ENCODE measurements at regions not wholly inside any gene's neighbourhood (a gene's known extent, or its start where the extent isn't known, plus 50 kb on each side); places are given as distances from the start of the nearest gene placed in this dataset.
"Not testable (repeated sequence)": the region's sequence is repeated elsewhere in the genome, so short reads cannot be mapped to it uniquely, and the experiment has no call there.

GRCh38 chr11:130526846-130527245 lies 78.4 kb downstream of the ADAMTS15 start:
- no peaks in the 10 kb centered on the region for H3K9me3 Mint-ChIP-seq

GRCh38 chr11:130527636-130528297 lies 79.3 kb downstream of the ADAMTS15 start:
- H3K27me3 Mint-ChIP-seq, result no peaks in the 10 kb centered on the region
- H3K4me3 Mint-ChIP-seq, result no peak overlapping the region
- H3K4me1 Mint-ChIP-seq, result no peaks in the 10 kb centered on the region
- H3K27ac Mint-ChIP-seq, result no peak overlapping the region
- H3K9me3 Mint-ChIP-seq, result no peaks in the 10 kb centered on the region
- no peak for ATAC-seq
- no peak for DNase-seq

More at GRCh38 chr11:130526846-130527245, 78.4 kb downstream of the ADAMTS15 start:
- Mint-ChIP-seq H3K27me3 (no peaks in the 10 kb centered on the region), H3K4me3 (no peak overlapping the region), H3K27ac (no peak overlapping the region), H3K4me1 (no peaks in the 10 kb centered on the region)
- DNase-seq, result no peak
- ATAC-seq, result no peak

GRCh38 chr11:130528298-130529261 lies 80.1 kb downstream of the ADAMTS15 start:
- no peak for DNase-seq
- H3K4me3 Mint-ChIP-seq, result no peak overlapping the region
- no peaks in the 10 kb centered on the region for H3K9me3 Mint-ChIP-seq

DNA sequence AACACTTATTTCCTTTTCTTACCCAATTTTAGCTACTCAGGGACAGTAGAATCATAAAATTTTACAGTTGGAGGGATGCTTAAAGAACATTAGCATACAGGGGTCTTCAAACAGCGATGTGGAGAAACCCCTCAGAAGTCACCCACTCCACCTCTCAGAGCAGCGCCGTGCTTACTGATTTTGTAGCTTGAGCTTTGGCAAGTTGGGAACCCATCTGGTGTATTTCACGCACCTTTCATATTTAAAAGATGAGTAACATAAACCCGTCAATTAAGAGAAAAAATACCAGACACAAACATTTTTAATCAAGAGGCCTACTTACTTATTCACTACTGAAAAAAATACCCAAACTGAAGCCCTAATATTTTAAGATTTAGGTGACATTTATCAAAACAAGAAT lies 80.9 kb downstream of the ADAMTS15 start:
- ATAC-seq, result no peak
- Mint-ChIP-seq H3K4me1 (no peaks in the 10 kb centered on the region), H3K27me3 (peaks cover under 1% of the 10 kb centered on the region), H3K27ac (no peak overlapping the region), H3K9me3 (no peaks in the 10 kb centered on the region), H3K4me3 (no peak overlapping the region)
- no peak for DNase-seq

More at GRCh38 chr11:130528298-130529261, 80.1 kb downstream of the ADAMTS15 start:
- no peak for ATAC-seq
- Mint-ChIP-seq H3K27ac (no peak overlapping the region), H3K4me1 (no peaks in the 10 kb centered on the region), H3K27me3 (no peaks in the 10 kb centered on the region)

GRCh38 chr11:130531061-130531460 lies 82.6 kb downstream of the ADAMTS15 start:
- Mint-ChIP-seq H3K9me3 (no peaks in the 10 kb centered on the region), H3K27ac (no peak overlapping the region), H3K4me3 (no peak overlapping the region), H3K4me1 (no peaks in the 10 kb centered on the region), H3K27me3 (peaks cover 9% of the 10 kb centered on the region)
- ATAC-seq (no peak), DNase-seq (no peak)

- H3K4me3 Mint-ChIP-seq, result no peak overlapping the region
- H3K9me3 Mint-ChIP-seq, result no peaks in the 10 kb centered on the region
- no peak overlapping the region for H3K27ac Mint-ChIP-seq
- H3K27me3 Mint-ChIP-seq, result peaks cover 9% of the 10 kb centered on the region
- DNase-seq (no peak), ATAC-seq (no peak)
- H3K4me1 Mint-ChIP-seq, result no peaks in the 10 kb centered on the region
Measured at GRCh38 chr11:130533113-130533798, 84.8 kb downstream of the ADAMTS15 start.

GRCh38 chr11:130533871-130534270 lies 85.4 kb downstream of the ADAMTS15 start:
- no peak for ATAC-seq
- Mint-ChIP-seq H3K4me3 (no peak overlapping the region), H3K27ac (no peak overlapping the region)

DNA sequence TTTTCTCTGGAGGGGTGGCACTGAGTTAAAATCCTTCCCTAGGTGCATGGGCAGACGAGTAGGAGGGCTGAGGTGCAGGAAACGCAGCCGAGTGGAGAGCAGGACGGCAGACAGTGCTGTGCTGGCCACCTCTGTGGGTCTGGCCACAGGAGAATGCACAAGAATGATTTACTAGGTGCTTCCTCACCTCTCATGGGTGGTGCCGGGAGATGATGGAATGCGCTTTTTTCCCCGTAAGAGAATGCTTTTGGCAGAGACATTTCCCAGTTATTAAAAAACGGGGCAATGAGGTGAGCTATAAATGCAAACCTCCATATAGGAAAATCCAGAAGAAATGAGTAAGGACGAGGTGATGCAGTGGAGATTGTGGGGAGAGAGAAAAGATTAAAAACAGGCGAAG lies 86.1 kb downstream of the ADAMTS15 start:
- H3K4me1 Mint-ChIP-seq, result no peaks in the 10 kb centered on the region
- peaks cover 17% of the 10 kb centered on the region for H3K27me3 Mint-ChIP-seq

More at GRCh38 chr11:130533871-130534270, 85.4 kb downstream of the ADAMTS15 start:
- Mint-ChIP-seq H3K27me3 (peaks cover 10% of the 10 kb centered on the region), H3K4me1 (no peaks in the 10 kb centered on the region), H3K9me3 (no peaks in the 10 kb centered on the region)
- DNase-seq, result no peak

GRCh38 chr11:130535520-130535919 lies 87.1 kb downstream of the ADAMTS15 start:
- peak; percentile 23 for ATAC-seq
- no peak overlapping the region for H3K4me3 Mint-ChIP-seq
- H3K4me1 Mint-ChIP-seq, result no peaks in the 10 kb centered on the region
- H3K9me3 Mint-ChIP-seq, result no peaks in the 10 kb centered on the region
- no peak overlapping the region for H3K27ac Mint-ChIP-seq
- H3K27me3 Mint-ChIP-seq, result peaks cover 27% of the 10 kb centered on the region
- no peak for DNase-seq

More for the DNA sequence above, 86.1 kb downstream of the ADAMTS15 start:
- no peak for ATAC-seq
- no peak for DNase-seq
- H3K27ac Mint-ChIP-seq, result no peak overlapping the region
- no peak overlapping the region for H3K4me3 Mint-ChIP-seq
- no peaks in the 10 kb centered on the region for H3K9me3 Mint-ChIP-seq

DNA sequence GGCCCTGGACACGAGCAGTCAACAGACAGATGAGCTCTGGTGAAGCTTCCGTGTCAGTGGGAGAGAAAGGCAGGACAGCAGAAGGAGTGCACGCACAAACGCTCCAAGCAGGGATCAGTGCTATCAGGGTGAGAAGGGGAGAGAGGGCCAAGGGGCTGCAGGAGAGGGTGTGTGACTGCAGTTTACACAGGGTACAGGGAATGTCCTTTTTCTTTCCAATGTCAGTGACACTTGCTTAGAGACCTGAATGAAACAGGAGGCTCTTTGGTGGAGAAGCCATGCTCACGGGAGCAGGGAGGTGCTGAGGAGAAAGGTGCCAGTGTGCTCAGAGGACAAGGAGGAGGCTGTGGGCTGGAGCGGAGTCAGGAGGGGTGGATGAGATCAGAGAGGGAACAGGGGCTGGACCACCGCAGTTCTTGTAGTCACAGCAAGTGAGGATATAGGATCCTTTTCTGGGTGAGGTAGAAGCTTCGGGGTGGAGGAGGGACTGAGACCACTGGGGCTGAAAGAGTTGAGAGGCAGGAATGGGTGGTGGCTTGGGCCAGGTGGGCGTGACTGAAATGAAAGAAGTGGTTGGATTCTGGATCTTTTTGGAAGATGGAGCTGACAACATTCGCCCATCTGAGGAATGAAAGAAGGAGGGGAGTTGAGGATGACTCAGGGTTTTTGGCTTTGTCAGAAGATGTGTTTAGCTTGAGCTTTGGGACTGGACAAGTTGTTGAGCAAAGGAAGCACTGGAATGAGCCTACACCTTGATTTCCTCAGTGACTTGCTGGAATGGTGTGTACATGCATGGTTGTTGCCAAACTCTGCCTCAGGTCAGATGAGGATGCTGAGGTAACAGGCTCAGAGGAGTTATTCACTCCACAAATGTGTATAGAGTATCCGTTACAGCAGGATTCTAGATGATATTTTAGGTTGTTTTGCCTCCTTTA lies 87.9 kb downstream of the ADAMTS15 start:
- Mint-ChIP-seq H3K27me3 (peaks cover 31% of the 10 kb centered on the region), H3K4me1 (no peaks in the 10 kb centered on the region), H3K27ac (peak overlapping the region in 1 of 2 donors; percentile 16), H3K4me3 (no peak overlapping the region), H3K9me3 (no peaks in the 10 kb centered on the region)
- DNase-seq, result no peak
- ATAC-seq, result peak; percentile 35

- DNase-seq, H3K27ac Mint-ChIP-seq, H3K4me1 Mint-ChIP-seq, ATAC-seq, H3K4me3 Mint-ChIP-seq, H3K9me3 Mint-ChIP-seq: not testable (repeated sequence)
- peaks cover 27% of the 10 kb centered on the region for H3K27me3 Mint-ChIP-seq
Measured at GRCh38 chr11:130539680-130540079, 91.2 kb downstream of the ADAMTS15 start.

DNA sequence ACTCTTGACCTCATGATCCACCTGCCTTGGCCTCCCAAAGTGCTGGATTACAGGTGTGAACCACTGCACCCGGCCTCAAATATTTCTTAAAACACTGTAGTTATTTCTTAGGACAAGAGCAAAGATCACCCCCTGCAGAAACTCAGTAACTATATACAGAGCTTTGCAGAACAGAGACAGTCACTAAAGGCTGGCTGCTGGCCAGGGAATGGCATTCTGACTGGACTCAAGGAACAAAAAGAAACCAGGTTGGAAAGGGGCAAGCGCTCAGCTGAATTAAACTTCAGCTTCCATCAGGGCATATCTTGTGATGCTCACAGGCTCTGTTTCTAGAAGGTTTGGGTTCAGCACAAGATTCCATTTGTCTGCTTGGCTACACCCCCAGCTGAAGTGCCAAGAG lies 95.8 kb downstream of the ADAMTS15 start:
- no peak overlapping the region for H3K4me3 Mint-ChIP-seq
- H3K9me3 Mint-ChIP-seq, result no peaks in the 10 kb centered on the region
- no peak overlapping the region for H3K27ac Mint-ChIP-seq
- H3K27me3 Mint-ChIP-seq, result peaks cover 32% of the 10 kb centered on the region
- DNase-seq, result no peak
- no peak for ATAC-seq
- H3K4me1 Mint-ChIP-seq, result no peaks in the 10 kb centered on the region

DNA sequence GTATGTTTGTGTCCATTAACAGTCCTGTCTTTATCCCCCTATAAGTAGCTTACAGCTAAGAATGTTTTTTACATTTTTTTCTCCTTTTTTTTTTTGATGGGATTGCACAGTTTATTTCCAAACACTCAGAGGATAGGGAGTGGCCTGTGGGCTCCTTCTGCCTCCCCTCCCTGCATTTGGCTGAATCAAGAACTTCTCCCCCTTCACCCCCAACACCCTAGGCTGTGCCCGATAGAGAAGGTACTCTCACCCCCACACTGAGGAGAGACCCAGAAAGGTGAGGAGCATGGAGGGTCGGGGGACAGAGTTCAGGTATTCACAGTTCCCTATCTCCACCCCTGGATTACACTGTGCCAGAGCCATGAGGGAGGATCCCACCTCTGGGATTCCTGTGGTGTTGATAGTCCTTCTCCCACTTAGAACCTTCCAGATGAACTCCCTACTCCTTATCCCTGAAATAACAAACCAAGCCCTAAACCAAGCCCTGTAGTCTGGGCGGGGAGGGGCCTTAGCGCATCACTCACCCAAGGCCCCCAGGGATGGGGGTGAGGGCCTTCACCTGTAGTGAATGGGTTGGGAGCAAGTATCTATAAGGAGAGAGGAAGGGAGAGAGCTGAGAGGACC lies 97.1 kb downstream of the ADAMTS15 start:
- DNase-seq (no peak), ATAC-seq (no peak)
- Mint-ChIP-seq H3K9me3 (no peaks in the 10 kb centered on the region), H3K4me3 (no peak overlapping the region), H3K27me3 (peaks cover 19% of the 10 kb centered on the region), H3K4me1 (no peaks in the 10 kb centered on the region), H3K27ac (no peak overlapping the region)

DNA sequence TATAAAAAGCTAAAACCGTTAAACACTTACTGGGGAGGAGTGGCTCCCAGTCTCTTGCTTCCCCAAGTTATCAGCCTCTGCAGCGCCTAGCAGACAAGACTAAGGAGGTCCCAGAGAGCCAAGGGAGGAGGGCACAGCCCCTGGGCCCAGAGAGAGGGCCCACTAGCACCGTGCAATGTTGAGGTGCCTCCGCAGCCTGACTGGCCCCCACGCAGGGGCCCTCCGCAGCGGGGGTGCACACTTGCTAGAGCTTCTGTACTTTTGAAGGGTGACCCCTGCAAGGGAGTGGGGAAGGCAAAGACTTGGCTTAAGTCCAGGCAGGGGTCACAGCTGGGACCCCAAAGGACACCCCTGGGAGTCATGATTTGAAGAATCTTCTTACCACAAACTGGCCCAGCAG lies 98.0 kb downstream of the ADAMTS15 start:
- Mint-ChIP-seq H3K27me3 (peaks cover 16% of the 10 kb centered on the region), H3K4me3 (no peak overlapping the region), H3K4me1 (no peaks in the 10 kb centered on the region), H3K9me3 (no peaks in the 10 kb centered on the region), H3K27ac (no peak overlapping the region)
- DNase-seq, result no peak
- ATAC-seq, result peak; percentile 16
